GM21528 (cell line): ENCODE measurements at regions not wholly inside any gene's neighbourhood (a gene's known extent, or its start where the extent isn't known, plus 50 kb on each side); places are given as distances from the start of the nearest gene placed in this dataset.

Experiments used
- ATAC-seq: cut with Tn5 transposase; IDR thresholded peaks from one replicate; pipeline ENCODE4 v1.9.1; 2021; ENCODE audit warnings: mild to moderate bottlenecking, moderate library complexity; ENCODE audit not compliant: unreplicated experiment, low FRiP score

DNA sequence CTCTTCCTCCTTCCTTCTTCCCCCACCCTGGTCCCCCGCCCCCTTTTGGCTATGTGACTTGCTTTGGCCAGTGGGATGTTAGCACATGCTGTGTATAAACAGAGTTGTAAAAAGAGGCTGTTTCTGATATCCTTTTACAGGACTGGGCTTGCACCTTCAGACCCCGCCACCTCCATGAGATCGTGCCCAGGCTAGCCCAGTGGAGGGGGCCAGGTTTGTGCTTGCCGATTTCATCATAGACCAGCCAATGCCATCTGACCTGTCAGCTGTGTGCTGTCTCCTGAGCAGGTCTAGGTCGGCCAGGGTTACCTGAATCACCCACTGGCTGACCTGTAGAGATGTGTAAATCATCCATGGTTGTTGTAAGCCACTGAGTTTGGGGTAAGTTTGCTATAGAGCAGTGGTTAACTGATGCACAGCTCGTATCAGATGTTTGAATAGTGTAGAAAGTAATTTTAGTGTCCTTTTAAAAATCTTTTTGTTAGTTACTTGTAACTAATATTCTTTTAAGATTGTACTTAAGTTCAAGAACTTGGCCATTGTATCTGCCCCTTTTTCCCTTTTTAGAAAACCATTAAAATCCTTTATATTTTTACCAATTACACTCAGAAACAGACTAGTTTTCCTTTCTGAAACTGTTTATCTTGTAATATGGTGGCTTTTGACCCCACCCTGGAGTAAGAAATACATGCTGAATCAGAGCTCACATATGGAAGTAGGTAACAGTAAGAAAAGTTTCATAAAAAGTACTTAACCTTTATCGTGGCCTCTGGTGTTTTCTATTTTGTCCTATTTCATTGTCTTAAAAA is 122.0 kb upstream of the MGAT5 start:
- ATAC-seq, result no peak

GRCh38 chr2:134132490-134132857 is 121.4 kb upstream of the MGAT5 start:
- ATAC-seq, result no peak

- ATAC-seq, result no peak
Measured at GRCh38 chr2:134133622-134134312, 120.1 kb upstream of the MGAT5 start.

DNA sequence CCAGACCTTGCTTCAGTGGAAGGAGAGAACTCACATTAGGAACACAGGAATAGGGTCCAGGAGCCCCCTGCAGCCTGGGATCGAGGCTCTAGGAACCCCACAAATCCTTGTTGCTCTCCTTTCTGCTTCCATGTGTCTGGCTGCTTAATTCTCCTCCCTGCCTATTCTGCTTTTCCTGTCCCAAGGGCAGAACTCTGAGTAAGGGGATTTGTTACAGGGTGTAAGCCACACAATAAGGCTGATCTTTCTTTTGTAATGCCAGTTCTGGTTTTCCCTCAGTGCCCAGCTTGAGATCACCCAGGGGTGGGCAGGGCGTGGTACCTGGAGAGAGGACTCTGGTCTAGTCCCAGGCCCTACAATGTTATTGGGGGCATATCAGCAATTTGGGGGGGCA is 119.6 kb upstream of the MGAT5 start:
- no peak for ATAC-seq

- ATAC-seq, result no peak
Measured at GRCh38 chr2:134134827-134135226, 119.0 kb upstream of the MGAT5 start.

DNA sequence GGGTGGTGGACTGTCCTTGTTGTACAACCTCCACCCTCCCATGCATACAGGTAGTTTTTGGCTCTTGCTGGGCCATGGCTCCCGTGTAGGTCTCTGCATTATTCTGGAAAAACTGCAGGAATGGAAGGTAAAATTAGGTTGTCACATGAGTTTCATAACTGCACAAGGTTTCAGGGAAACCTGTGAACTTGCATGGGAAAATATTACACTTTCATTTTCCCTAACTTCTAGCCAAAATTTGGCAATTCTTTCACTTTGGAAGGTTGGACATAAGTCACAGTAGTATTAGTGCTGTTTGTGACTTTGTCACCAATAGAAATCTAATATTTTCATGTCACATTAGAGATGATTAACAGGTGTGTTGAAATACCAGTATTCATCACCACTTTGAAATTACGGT is 118.1 kb upstream of the MGAT5 start:
- ATAC-seq, result no peak

DNA sequence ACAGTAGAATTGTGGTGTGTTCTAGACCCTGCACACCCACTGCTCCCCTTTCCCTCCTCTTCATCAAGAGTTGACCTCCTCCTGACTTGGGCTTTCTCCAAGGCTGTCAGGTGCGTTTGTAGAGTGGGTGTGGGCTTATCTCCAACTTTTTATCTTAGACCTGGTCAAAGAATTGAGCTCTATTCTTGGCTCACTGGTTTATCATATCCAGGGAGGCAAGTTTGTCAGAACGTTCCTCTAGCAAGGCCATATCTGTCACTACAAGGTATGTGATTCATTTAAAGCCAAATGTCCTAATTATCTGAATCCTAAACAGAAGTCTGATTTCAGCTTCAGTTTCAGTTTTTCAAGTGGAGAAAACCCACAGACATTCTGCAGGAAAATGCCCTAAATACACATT is 117.1 kb upstream of the MGAT5 start:
- ATAC-seq, result no peak

- ATAC-seq, result no peak
Measured at GRCh38 chr2:134137182-134137611, 116.7 kb upstream of the MGAT5 start.

GRCh38 chr2:134138115-134138514 is 115.8 kb upstream of the MGAT5 start:
- ATAC-seq, result no peak

DNA sequence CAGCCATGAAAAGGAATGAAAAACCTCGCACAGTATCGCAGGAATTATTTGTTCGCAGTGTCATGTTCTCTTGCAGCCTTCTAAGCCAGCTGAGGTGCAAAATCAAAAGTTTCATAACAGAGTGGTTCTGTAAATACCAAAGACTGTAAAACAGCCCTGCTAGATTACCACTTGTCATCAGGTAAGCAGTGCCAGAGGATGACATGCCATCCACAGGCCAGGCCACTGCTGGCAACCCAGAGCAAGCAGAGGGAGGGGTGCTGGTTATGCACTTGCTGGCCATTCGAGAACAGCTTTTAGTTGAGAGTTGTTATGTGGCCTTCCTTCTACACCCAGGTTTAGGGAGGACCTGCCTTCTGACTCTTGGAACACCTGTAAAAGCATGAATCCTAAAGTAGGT is 114.3 kb upstream of the MGAT5 start:
- ATAC-seq, result no peak

DNA sequence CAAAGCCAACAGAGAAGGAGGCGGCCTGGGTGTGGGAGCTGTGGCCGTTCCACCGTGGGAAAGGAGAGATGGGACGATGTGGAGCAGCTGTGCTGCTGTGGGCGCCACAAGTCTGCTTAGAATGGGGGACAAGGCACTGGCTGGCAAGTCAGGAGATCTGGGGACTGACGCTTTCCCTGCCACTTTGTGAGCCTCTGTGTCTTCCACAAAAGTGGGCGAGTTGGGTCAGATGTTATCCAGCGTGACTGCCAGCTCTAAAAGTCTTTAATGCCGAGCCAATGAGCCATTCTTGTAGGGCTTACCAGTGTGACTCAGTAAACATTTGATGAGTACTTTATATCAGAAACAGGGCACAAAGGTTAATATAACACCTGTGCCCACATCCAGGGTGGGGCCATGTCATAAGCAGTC is 113.6 kb upstream of the MGAT5 start:
- ATAC-seq, result no peak

DNA sequence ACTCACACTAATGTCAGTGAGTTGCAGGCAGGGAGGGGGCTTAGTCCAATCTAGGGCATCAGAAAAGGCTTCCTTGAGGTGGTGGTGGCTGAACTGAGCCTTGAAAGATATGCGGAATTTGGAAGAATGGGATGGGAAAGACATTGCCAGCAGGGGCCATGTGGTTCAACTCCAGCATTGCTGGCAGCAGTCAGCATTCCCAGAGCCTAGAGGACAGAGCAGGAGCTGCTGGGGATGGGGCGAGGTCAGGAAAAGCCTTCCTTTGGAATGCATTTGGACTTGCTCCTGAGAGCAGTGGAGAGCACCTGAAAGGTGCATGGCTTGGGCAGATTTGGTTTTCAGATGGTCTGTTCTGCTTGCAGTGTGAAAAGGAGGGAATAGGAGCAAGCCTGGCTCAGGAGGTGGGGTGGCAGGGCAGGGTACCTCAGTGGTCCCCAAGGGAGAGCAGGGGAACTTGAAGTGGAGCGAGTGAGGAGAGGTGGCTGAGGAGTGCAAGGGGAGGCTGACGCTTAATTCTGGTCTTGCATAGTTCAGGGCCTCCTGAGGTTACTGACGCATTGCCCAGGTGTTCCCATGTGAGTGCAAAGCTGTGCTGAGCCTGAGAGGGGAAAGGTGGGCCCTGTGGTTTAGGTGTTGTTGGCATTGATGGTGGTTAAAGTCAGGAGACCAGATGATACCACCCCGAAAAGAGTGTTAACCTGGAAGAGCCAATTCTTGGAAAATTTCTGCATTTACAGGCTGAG is 112.1 kb upstream of the MGAT5 start:
- ATAC-seq, result no peak

GRCh38 chr2:134142341-134142738 is 111.5 kb upstream of the MGAT5 start:
- no peak for ATAC-seq

DNA sequence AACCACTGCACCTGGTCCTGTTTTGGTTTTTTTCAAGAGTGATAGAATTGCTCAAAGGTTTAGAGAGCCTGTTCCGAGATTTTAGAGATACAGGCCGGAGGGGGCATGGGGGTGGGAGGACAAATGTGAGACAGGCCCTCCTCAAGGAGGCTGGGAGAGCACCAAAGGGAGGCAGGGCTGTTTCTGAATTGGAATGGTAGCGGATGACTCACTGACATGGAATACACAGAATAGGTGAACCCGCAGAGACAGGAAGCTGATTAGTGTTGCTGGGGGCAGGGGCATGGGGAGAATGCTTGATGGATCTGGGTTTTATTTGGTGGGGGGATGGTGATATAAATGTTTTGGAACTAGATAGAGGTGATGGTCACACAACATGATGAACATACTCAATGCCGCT is 111.0 kb upstream of the MGAT5 start:
- no peak for ATAC-seq

GRCh38 chr2:134143568-134143967 is 110.3 kb upstream of the MGAT5 start:
- ATAC-seq, result no peak

DNA sequence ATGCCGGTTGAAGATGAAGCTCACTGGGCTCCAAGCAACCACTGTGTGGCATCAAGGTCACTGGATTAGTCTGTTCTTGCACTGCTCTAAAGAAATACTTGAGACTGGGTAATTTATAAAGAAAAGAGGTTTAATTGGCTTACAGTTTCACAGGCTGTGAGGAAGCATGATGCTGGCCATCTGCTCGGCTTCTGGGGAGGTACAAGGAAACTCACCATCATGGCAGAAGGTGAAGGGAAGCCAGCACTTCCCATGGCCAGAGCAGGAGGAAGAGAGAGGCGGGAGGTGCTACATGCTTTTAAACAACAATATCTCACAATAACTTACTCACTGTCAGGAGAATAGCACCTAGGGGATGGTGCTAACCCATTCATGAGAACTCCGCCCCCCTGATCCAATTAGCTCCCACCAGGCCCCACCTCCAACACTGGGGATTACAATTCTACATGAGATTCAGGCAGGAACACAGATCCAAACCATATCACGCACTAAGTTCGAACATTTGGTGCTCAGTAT is 109.7 kb upstream of the MGAT5 start:
- no peak for ATAC-seq

GRCh38 chr2:134144651-134145050 is 109.2 kb upstream of the MGAT5 start:
- no peak for ATAC-seq

- ATAC-seq, result no peak
Measured at GRCh38 chr2:134145519-134145918, 108.4 kb upstream of the MGAT5 start.

GRCh38 chr2:134146161-134146560 is 107.7 kb upstream of the MGAT5 start:
- no peak for ATAC-seq

- no peak for ATAC-seq
Measured at GRCh38 chr2:134146620-134147019, 107.3 kb upstream of the MGAT5 start.

DNA sequence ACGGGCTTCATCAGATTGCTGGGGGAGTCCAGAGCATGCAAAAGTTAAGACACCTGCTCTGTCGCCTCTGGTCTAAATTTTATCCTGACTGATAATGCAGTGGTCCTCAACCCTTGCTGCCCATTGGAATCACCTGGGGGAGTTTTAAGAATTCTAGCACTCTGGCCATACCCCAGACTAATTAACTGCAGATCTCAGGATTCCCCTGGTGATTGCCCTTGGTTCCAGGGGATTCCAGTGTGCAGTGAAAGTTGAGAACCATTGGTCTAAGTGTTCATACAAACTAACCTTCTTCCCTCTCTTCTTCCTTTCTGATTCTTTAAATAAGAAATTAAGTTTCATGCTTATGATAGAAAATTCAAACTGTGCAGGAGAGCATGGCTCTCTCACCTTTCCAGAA is 105.7 kb upstream of the MGAT5 start:
- ATAC-seq, result no peak
